Ishikawa (cell line): ENCODE measurements at regions not wholly inside any gene's neighbourhood (a gene's known extent, or its start where the extent isn't known, plus 50 kb on each side); places are given as distances from the start of the nearest gene placed in this dataset.

Experiments used
- CEBPB ChIP-seq: IDR thresholded peaks from 2 replicates; pipeline ENCODE4 v1.6.1; 2012
- CREB1 ChIP-seq: IDR thresholded peaks from 2 replicates; pipeline ENCODE4 v1.6.1; 2012; ENCODE audit warnings: low read depth
- EGR1 ChIP-seq: IDR thresholded peaks from 2 replicates; pipeline ENCODE4 v1.6.1; 2012
- EP300 ChIP-seq: IDR thresholded peaks from 2 replicates; pipeline ENCODE4 v1.6.1; 2012; ENCODE audit warnings: borderline replicate concordance
- FOXM1 ChIP-seq: IDR thresholded peaks from 2 replicates; pipeline ENCODE4 v1.6.1; 2012; ENCODE audit warnings: low read depth, borderline replicate concordance
- MAX ChIP-seq: IDR thresholded peaks from 2 replicates; pipeline ENCODE4 v1.6.1; 2012
- NFIC ChIP-seq: IDR thresholded peaks from 2 replicates; pipeline ENCODE4 v1.6.1; 2012
- RAD21 ChIP-seq: IDR thresholded peaks from 2 replicates; pipeline ENCODE4 v1.6.1; 2012; ENCODE audit warnings: low read depth
- REST ChIP-seq: IDR thresholded peaks from 2 replicates; pipeline ENCODE4 v1.6.1; 2012; ENCODE audit warnings: low read depth, mild to moderate bottlenecking
- TAF1 ChIP-seq: IDR thresholded peaks from 2 replicates; pipeline ENCODE4 v1.6.1; 2012; ENCODE audit warnings: low read depth, mild to moderate bottlenecking
- TCF12 ChIP-seq: IDR thresholded peaks from 2 replicates; pipeline ENCODE4 v1.6.1; 2012; ENCODE audit warnings: low read depth
- TEAD4 ChIP-seq: IDR thresholded peaks from 2 replicates; pipeline ENCODE4 v1.6.1; 2012
- USF1 ChIP-seq: IDR thresholded peaks from 2 replicates; pipeline ENCODE4 v1.6.1; 2012
- YY1 ChIP-seq: IDR thresholded peaks from 2 replicates; pipeline ENCODE4 v1.6.1; 2012; ENCODE audit warnings: low read depth
- ZBTB7A ChIP-seq: IDR thresholded peaks from 2 replicates; pipeline ENCODE4 v1.6.1; 2012; ENCODE audit warnings: low read depth

GRCh38 chr3:118116991-118117390 is 917.7 kb downstream of the IGSF11 start:
- TF ChIP-seq YY1 (no peak), TCF12 (no peak), FOXM1 (no peak), EGR1 (no peak), MAX (no peak), TAF1 (no peak), TEAD4 (no peak), EP300 (no peak)

- TF ChIP-seq EP300 (no peak), TAF1 (no peak), CREB1 (no peak), TEAD4 (no peak), ZBTB7A (no peak), TCF12 (no peak), USF1 (no peak), CEBPB (no peak), YY1 (no peak), FOXM1 (no peak), MAX (no peak), RAD21 (no peak), NFIC (no peak), EGR1 (no peak), REST (no peak)
Measured at GRCh38 chr3:118126751-118127150, 907.9 kb downstream of the IGSF11 start.

GRCh38 chr3:118127992-118128391 is 906.7 kb downstream of the IGSF11 start:
- TF ChIP-seq TEAD4 (no peak), CEBPB (peak; percentile 64)

GRCh38 chr3:118128886-118129285 is 905.8 kb downstream of the IGSF11 start:
- TF ChIP-seq CREB1 (no peak), FOXM1 (no peak), EP300 (no peak), TAF1 (no peak), EGR1 (no peak), ZBTB7A (no peak), CEBPB (no peak), REST (no peak), NFIC (no peak), USF1 (no peak), MAX (no peak), RAD21 (no peak), TCF12 (no peak)

GRCh38 chr3:118137778-118138177 is 896.9 kb downstream of the IGSF11 start:
- TF ChIP-seq REST (no peak), CEBPB (no peak)
